Spleen (tissue), 11 donors: ENCODE measurements at regions not wholly inside any gene's neighbourhood (a gene's known extent, or its start where the extent isn't known, plus 50 kb on each side); places are given as distances from the start of the nearest gene placed in this dataset.

Experiments
- DNase-seq: peaks from one replicate; pipeline ENCODE4 v3.0.0-alpha.2; 2020
- H3K27ac ChIP-seq, 8 donors: fragments of 200-600 bp; sonication (generic) in 7 of 8; 1 replicate in 4 of 8; 2 replicates in 4 of 8; pipeline versions ENCODE4 v1.5.0 to v1.8.0; 2016 to 2021; ENCODE audit warnings: inconsistent platforms in 4 of 8, mild to moderate bottlenecking in 4 of 8, moderate library complexity in 1 of 8
- H3K27me3 ChIP-seq, 7 donors: fragments of 200-600 bp; sonication (generic) in 6 of 7; replicated peaks in 1 of 7; 1 replicate in 4 of 7; 2 replicates in 3 of 7; pipeline versions ENCODE4 v1.5.0 to v1.8.0; 2016 to 2021; ENCODE audit warnings: inconsistent platforms in 3 of 7, mild to moderate bottlenecking in 1 of 7
- H3K36me3 ChIP-seq, 6 donors: fragments of 200-600 bp; sonication (generic) in 5 of 6; 1 replicate in 4 of 6; 2 replicates in 2 of 6; pipeline versions ENCODE4 v1.5.0 to v1.8.0; 2016 to 2021; ENCODE audit warnings: inconsistent platforms in 2 of 6
- H3K4me1 ChIP-seq, 6 donors: fragments of 200-600 bp; sonication (generic) in 5 of 6; 1 replicate in 3 of 6; 2 replicates in 3 of 6; pipeline versions ENCODE4 v1.5.0 to v1.8.0; 2016 to 2021; ENCODE audit warnings: inconsistent platforms in 3 of 6
- H3K4me3 ChIP-seq, 8 donors: fragments of 200-600 bp; sonication (generic) in 7 of 8; 1 replicate in 4 of 8; 2 replicates in 4 of 8; pipeline versions ENCODE4 v1.5.0 to v1.8.0; 2016 to 2021; ENCODE audit warnings: inconsistent platforms in 4 of 8, mild to moderate bottlenecking in 4 of 8, moderate library complexity in 2 of 8
- H3K9me3 ChIP-seq, 8 donors: fragments of 200-600 bp; sonication (generic) in 7 of 8; 1 replicate in 4 of 8; 2 replicates in 4 of 8; pipeline versions ENCODE4 v1.5.0 to v1.8.0; 2016 to 2021; ENCODE audit warnings: inconsistent platforms in 4 of 8
- POLR2A ChIP-seq, 3 donors: fragments of 450-650 bp; IDR thresholded peaks; one replicate each; pipeline ENCODE4 v1.5.1; 2017; ENCODE audit warnings: antibody characterized with exemption in 3 of 3, mild to moderate bottlenecking in 1 of 3
- POLR2AphosphoS5 ChIP-seq, 3 donors: sonication (generic); formaldehyde crosslinking; IDR thresholded peaks; one replicate each; pipeline ENCODE4 v1.5.1; 2017; ENCODE audit warnings: antibody characterized with exemption in 3 of 3
- WGBS, 5 donors: extraction: QIAGEN DNeasy Blood & Tissue Kit in 3 of 5; methylation state at CpG; one replicate each; pipeline versions ENCODE4 v1.1.5 to v1.1.7; 2013 to 2018; 5-methylcytosine and 5-hydroxymethylcytosine counted together
- intact Hi-C: fragments of 100-400 bp; cut with DNase I; formaldehyde crosslinking; loops from one replicate; pipeline ENCODE4 v1.15.0; 2023; ENCODE audit warnings: low total_unique reads
- TF ChIP-seq, protein P1 (sequence below), 11 experiments: fragments of 200-600 bp in 7 of 11; fragments of 450-650 bp in 4 of 11; sonication (generic) in 4 of 11; IDR thresholded peaks in 8 of 11; conservative IDR thresholded peaks in 3 of 11; 1 replicate in 7 of 11; 2 replicates in 4 of 11; pipeline versions ENCODE4 v1.4.0 to v1.8.0; 2016 to 2021; ENCODE audit warnings: antibody characterized with exemption in 11 of 11, inconsistent platforms in 4 of 11, mild to moderate bottlenecking in 1 of 11
- donor health status: healthy with polysubstance abuse.
- donor health status: DM: no; HTN: no; CAD: no; lungs with moderate emphysema.
- donor health status: DM: no; HTN: no; CAD: no.
- donor health status: Bipolar disorder and iron deficiency.
- donor health status: healthy.
- donor health status: DM: no; HTN: no; CAD: no.
- donor health status: DM: yes; HTN: yes; CAD: no.

- H3K9me3 ChIP-seq: peaks cover 0 to 56% (median 27%) of the 10 kb centered on the region in 8 donors
- H3K36me3 ChIP-seq: no peaks in the 10 kb centered on the region
- TF ChIP-seq, protein P1, sequence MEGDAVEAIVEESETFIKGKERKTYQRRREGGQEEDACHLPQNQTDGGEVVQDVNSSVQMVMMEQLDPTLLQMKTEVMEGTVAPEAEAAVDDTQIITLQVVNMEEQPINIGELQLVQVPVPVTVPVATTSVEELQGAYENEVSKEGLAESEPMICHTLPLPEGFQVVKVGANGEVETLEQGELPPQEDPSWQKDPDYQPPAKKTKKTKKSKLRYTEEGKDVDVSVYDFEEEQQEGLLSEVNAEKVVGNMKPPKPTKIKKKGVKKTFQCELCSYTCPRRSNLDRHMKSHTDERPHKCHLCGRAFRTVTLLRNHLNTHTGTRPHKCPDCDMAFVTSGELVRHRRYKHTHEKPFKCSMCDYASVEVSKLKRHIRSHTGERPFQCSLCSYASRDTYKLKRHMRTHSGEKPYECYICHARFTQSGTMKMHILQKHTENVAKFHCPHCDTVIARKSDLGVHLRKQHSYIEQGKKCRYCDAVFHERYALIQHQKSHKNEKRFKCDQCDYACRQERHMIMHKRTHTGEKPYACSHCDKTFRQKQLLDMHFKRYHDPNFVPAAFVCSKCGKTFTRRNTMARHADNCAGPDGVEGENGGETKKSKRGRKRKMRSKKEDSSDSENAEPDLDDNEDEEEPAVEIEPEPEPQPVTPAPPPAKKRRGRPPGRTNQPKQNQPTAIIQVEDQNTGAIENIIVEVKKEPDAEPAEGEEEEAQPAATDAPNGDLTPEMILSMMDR (IDR thresholded peaks at IDR 0.05 in 8 of 11, conservative IDR thresholded peaks at IDR 0.05 in 3 of 11): no peak
- TF ChIP-seq POLR2A (IDR thresholded peaks at IDR 0.05): no peak
- TF ChIP-seq POLR2AphosphoS5 (IDR thresholded peaks at IDR 0.05): no peak
- intact Hi-C loops: no loop called here
- H3K27ac ChIP-seq: no peak overlapping the region
- DNase-seq: peak; percentile 58
- no peaks in the 10 kb centered on the region for H3K27me3 ChIP-seq
- no peak overlapping the region for H3K4me3 ChIP-seq
- H3K4me1 ChIP-seq: no peaks in the 10 kb centered on the region
- WGBS, 5 donors: 90 to 100% (median 100%) methylated on average over 1 of the region's 1 CpG
These were observed 541.7 kb upstream of the PBX1 start for GRCh38 chr1:164017239-164017638.

- Histone ChIP-seq H3K9me3 (peaks cover 0 to 42% (median 20%) of the 10 kb centered on the region in 8 donors), H3K4me1 (no peaks in the 10 kb centered on the region), H3K27me3 (no peaks in the 10 kb centered on the region), H3K36me3 (no peaks in the 10 kb centered on the region), H3K27ac (no peak overlapping the region), H3K4me3 (no peak overlapping the region)
- TF ChIP-seq POLR2A (IDR thresholded peaks at IDR 0.05) (no peak), POLR2AphosphoS5 (IDR thresholded peaks at IDR 0.05) (no peak)
- TF ChIP-seq, protein P1 (IDR thresholded peaks at IDR 0.05 in 8 of 11, conservative IDR thresholded peaks at IDR 0.05 in 3 of 11): no peak
- intact Hi-C loops: no loop called here
- DNase-seq: no peak
- 68 to 86% (median 71%) methylated on average over 2 of the region's 2 CpGs for WGBS, 5 donors
These were observed 538.6 kb upstream of the PBX1 start for GRCh38 chr1:164020391-164020790.

GRCh38 chr1:164021813-164022212 lies 537.2 kb upstream of the PBX1 start:
- intact Hi-C loops: no loop called here
- TF ChIP-seq POLR2AphosphoS5 (IDR thresholded peaks at IDR 0.05) (no peak), POLR2A (IDR thresholded peaks at IDR 0.05) (no peak)
- TF ChIP-seq, protein P1 (IDR thresholded peaks at IDR 0.05 in 8 of 11, conservative IDR thresholded peaks at IDR 0.05 in 3 of 11): no peak
- Histone ChIP-seq H3K9me3 (peaks cover 0 to 34% (median 17%) of the 10 kb centered on the region in 8 donors), H3K4me3 (no peak overlapping the region), H3K4me1 (no peaks in the 10 kb centered on the region), H3K27ac (no peak overlapping the region), H3K27me3 (no peaks in the 10 kb centered on the region), H3K36me3 (no peaks in the 10 kb centered on the region)
- WGBS, 5 donors: 74 to 89% (median 80%) methylated on average over 1 of the region's 1 CpG
- DNase-seq: no peak

DNA sequence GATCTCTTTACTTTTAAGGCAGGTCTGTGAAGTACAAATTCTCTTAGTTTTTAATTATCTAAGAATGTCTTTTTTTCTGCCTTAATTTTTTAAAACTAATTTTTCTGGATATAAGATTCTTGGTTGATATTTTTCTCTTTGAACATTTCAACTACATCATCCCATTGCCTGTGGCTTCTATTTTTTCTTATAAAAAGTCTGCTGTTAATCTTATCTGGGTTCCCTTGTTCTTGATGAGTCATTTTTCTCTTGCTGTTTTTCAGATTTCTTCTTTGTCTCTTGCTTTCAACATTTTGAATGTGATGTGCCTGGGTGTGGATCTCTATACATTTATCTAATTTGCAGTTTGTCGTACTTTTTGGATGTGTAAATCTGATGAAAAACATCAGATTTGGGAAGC lies 525.2 kb upstream of the PBX1 start:
- Histone ChIP-seq H3K4me1 (no peaks in the 10 kb centered on the region), H3K9me3 (peaks cover 0 to 49% (median 32%) of the 10 kb centered on the region in 8 donors), H3K4me3 (no peak overlapping the region), H3K27ac (no peak overlapping the region), H3K36me3 (no peaks in the 10 kb centered on the region), H3K27me3 (no peaks in the 10 kb centered on the region)
- WGBS, 5 donors: 37 to 93% (median 50%) methylated on average over 1 of the region's 1 CpG
- intact Hi-C loops: no loop called here
- DNase-seq: no peak
- TF ChIP-seq POLR2AphosphoS5 (IDR thresholded peaks at IDR 0.05): no peak
- no peak for TF ChIP-seq POLR2A (IDR thresholded peaks at IDR 0.05)
- TF ChIP-seq, protein P1 (IDR thresholded peaks at IDR 0.05 in 8 of 11, conservative IDR thresholded peaks at IDR 0.05 in 3 of 11): no peak
